ENCODE measurements at regions not wholly inside any gene's neighbourhood (a gene's known extent, or its start where the extent isn't known, plus 50 kb on each side); places are given as distances from the start of the nearest gene placed in this dataset.
"Not testable (repeated sequence)": the region's sequence is repeated elsewhere in the genome, so short reads cannot be mapped to it uniquely, and the experiment has no call there.

GRCh38 chr20:28564688-28565463 lies 2692.6 kb upstream of the DEFB115 start:
- H2AK9ac ChIP-seq (replicated peaks; ENCODE audit: low read depth, low read length, poor library complexity); H2AK5ac ChIP-seq (ENCODE audit: low read depth, low read length); H3K27me3 ChIP-seq (ENCODE audit: control insufficient read depth, insufficient read depth, low read length); ATAC-seq (ENCODE audit: low read depth); intact Hi-C loops (cut with micrococcal nuclease); H4K20me1 ChIP-seq (ENCODE audit: insufficient read depth, low read length); H3K79me1 ChIP-seq (ENCODE audit: low read depth in 1 of 2, low read length in 2 of 2); H3K4me2 ChIP-seq (ENCODE audit: low read depth, low read length); H3K18ac ChIP-seq (ENCODE audit: low read depth, low read length); H3K9ac ChIP-seq (ENCODE audit: low read depth, low read length); POLR2A ChIA-PET (ENCODE audit: unreplicated experiment); H3K4me1 ChIP-seq (ENCODE audit: control insufficient read depth, insufficient read depth, low read length); H4K91ac ChIP-seq (ENCODE audit: insufficient read depth, low read depth, low read length); in situ Hi-C loops (cut with MboI; ENCODE audit: low sequenced_read_pairs); DNase-seq; H3K9me3 ChIP-seq (ENCODE audit: control insufficient read depth, insufficient read depth, low read length); H4K8ac ChIP-seq (ENCODE audit: low read depth in 2 of 2, low read length in 2 of 2); H3K56ac ChIP-seq (ENCODE audit: extremely low read depth, insufficient read depth, low read length); H2BK20ac ChIP-seq (ENCODE audit: low read depth, low read length); H3K4ac ChIP-seq (ENCODE audit: low read depth, low read length); H3K4me3 ChIP-seq (ENCODE audit: insufficient read depth, low read depth, low read length); CTCF ChIA-PET; BruUV-seq (replicated peaks); dilution Hi-C loops (cut with HindIII; ENCODE audit: low sequenced_read_pairs, unreplicated experiment); H2AFZ ChIP-seq (replicated peaks; ENCODE audit: low read length, poor library complexity); H3K27ac ChIP-seq (ENCODE audit: insufficient read depth, low read length); H2BK120ac ChIP-seq (ENCODE audit: low read depth, low read length); H3K14ac ChIP-seq (replicated peaks; ENCODE audit: low read depth, low read length); H2BK15ac ChIP-seq (ENCODE audit: low read depth, low read length); H2BK5ac ChIP-seq (ENCODE audit: low read depth, low read length, poor library complexity, severe bottlenecking); H3K23ac ChIP-seq (ENCODE audit: low read depth, low read length); H3K36me3 ChIP-seq (ENCODE audit: control insufficient read depth, insufficient read depth, low read length); H4K5ac ChIP-seq (ENCODE audit: low read depth, low read length): not testable (repeated sequence)
- WGBS, 2 experiments (ENCODE audit: extremely low coverage in 2 of 2, insufficient read length in 1 of 2): 42% methylated on average over 4 of the region's 12 CpGs; no CpG with 5 or more reads in 1 of the 2 experiments
- peaks cover 10% of the 10 kb centered on the region for H3K9me1 ChIP-seq (ENCODE audit: insufficient read depth, low read length)
